Stimulated activated naive CD8-positive, alpha-beta T cell treated with anti-CD3 and anti-CD28 coated beads, Interleukin-15, amount 100 ng/mL, for 72 hours (primary cell): ENCODE measurements at regions not wholly inside any gene's neighbourhood (a gene's known extent, or its start where the extent isn't known, plus 50 kb on each side); places are given as distances from the start of the nearest gene placed in this dataset.

Source experiments
- ATAC-seq: fragments of 150-1000 bp; cut with Tn5 transposase; 2 replicates; pipeline ENCODE4 v1.10.0; 2021; ENCODE audit warnings: mild to moderate bottlenecking, moderate library complexity
- DNase-seq, 2 donors: peaks; one replicate each; pipeline ENCODE4 v3.0.0; 2021 to 2022
- H3K27ac Mint-ChIP-seq, 2 donors: one replicate each; pipeline ENCODE4 v1.8.0; 2022; ENCODE audit warnings: mild to moderate bottlenecking in 2 of 2, mixed read lengths in 2 of 2, moderate library complexity in 2 of 2
- H3K27me3 Mint-ChIP-seq: one replicate; pipeline ENCODE4 v1.8.0; 2022; ENCODE audit warnings: mixed read lengths
- H3K4me1 Mint-ChIP-seq: one replicate; pipeline ENCODE4 v1.8.0; 2022; ENCODE audit warnings: mild to moderate bottlenecking, mixed read lengths
- H3K4me3 Mint-ChIP-seq, 2 donors: one replicate each; pipeline ENCODE4 v1.8.0; 2022; ENCODE audit warnings: mild to moderate bottlenecking in 2 of 2, mixed read lengths in 2 of 2, moderate library complexity in 1 of 2
- H3K9me3 Mint-ChIP-seq, 2 donors: one replicate each; pipeline ENCODE4 v1.8.0; 2022; ENCODE audit warnings: mixed read lengths in 2 of 2

GRCh38 chr1:164020391-164020790 is 538.6 kb upstream of the PBX1 start:
- Mint-ChIP-seq H3K27me3 (no peaks in the 10 kb centered on the region), H3K4me1 (no peaks in the 10 kb centered on the region), H3K9me3 (peaks cover 13% of the 10 kb centered on the region in 2 donors), H3K4me3 (no peak overlapping the region), H3K27ac (no peak overlapping the region)
- DNase-seq, result no peak
- no peak for ATAC-seq

GRCh38 chr1:164021813-164022212 is 537.2 kb upstream of the PBX1 start:
- Mint-ChIP-seq H3K27me3 (no peaks in the 10 kb centered on the region), H3K9me3 (peaks cover 14 to 18% of the 10 kb centered on the region in 2 donors), H3K27ac (no peak overlapping the region), H3K4me3 (no peak overlapping the region), H3K4me1 (no peaks in the 10 kb centered on the region)
- ATAC-seq (no peak), DNase-seq (no peak)

GRCh38 chr1:164033782-164034181 is 525.2 kb upstream of the PBX1 start:
- no peaks in the 10 kb centered on the region for H3K27me3 Mint-ChIP-seq
- DNase-seq, result no peak
- peaks cover 15 to 25% of the 10 kb centered on the region in 2 donors for H3K9me3 Mint-ChIP-seq
- ATAC-seq, result no peak
- no peaks in the 10 kb centered on the region for H3K4me1 Mint-ChIP-seq
- H3K27ac Mint-ChIP-seq, result no peak overlapping the region
- H3K4me3 Mint-ChIP-seq, result no peak overlapping the region

GRCh38 chr1:164040754-164041153 is 518.2 kb upstream of the PBX1 start:
- Mint-ChIP-seq H3K9me3 (peaks cover 0 to 9% of the 10 kb centered on the region in 2 donors), H3K4me1 (no peaks in the 10 kb centered on the region), H3K27ac (no peak overlapping the region), H3K27me3 (no peaks in the 10 kb centered on the region), H3K4me3 (no peak overlapping the region)
- DNase-seq, result no peak
- ATAC-seq, result no peak

GRCh38 chr1:164051782-164052181 is 507.2 kb upstream of the PBX1 start:
- no peak for DNase-seq
- Mint-ChIP-seq H3K4me3 (no peak overlapping the region), H3K9me3 (peaks cover 0 to 10% of the 10 kb centered on the region in 2 donors), H3K27me3 (no peaks in the 10 kb centered on the region), H3K27ac (no peak overlapping the region), H3K4me1 (no peaks in the 10 kb centered on the region)
- no peak for ATAC-seq

GRCh38 chr1:164054331-164054730 is 504.7 kb upstream of the PBX1 start:
- Mint-ChIP-seq H3K27me3 (no peaks in the 10 kb centered on the region), H3K9me3 (peaks cover 0 to 10% of the 10 kb centered on the region in 2 donors), H3K27ac (no peak overlapping the region), H3K4me3 (no peak overlapping the region), H3K4me1 (no peaks in the 10 kb centered on the region)
- no peak for DNase-seq
- no peak for ATAC-seq

- ATAC-seq, result no peak
- Mint-ChIP-seq H3K27ac (no peak overlapping the region), H3K9me3 (peaks cover 7 to 20% of the 10 kb centered on the region in 2 donors), H3K27me3 (no peaks in the 10 kb centered on the region), H3K4me1 (no peaks in the 10 kb centered on the region), H3K4me3 (no peak overlapping the region)
- no peak for DNase-seq
Observed at GRCh38 chr1:164058198-164058597, 500.8 kb upstream of the PBX1 start.

GRCh38 chr1:164061528-164061927 is 497.5 kb upstream of the PBX1 start:
- no peak overlapping the region for H3K4me3 Mint-ChIP-seq
- H3K27me3 Mint-ChIP-seq, result no peaks in the 10 kb centered on the region
- DNase-seq (no peak), ATAC-seq (no peak)
- H3K4me1 Mint-ChIP-seq, result no peaks in the 10 kb centered on the region
- no peak overlapping the region for H3K27ac Mint-ChIP-seq
- peaks cover 7 to 10% of the 10 kb centered on the region in 2 donors for H3K9me3 Mint-ChIP-seq

- no peak overlapping the region for H3K4me3 Mint-ChIP-seq
- ATAC-seq, result no peak
- no peak for DNase-seq
- no peaks in the 10 kb centered on the region for H3K27me3 Mint-ChIP-seq
- no peak overlapping the region for H3K27ac Mint-ChIP-seq
- H3K9me3 Mint-ChIP-seq, result peaks cover 7 to 24% of the 10 kb centered on the region in 2 donors
- no peaks in the 10 kb centered on the region for H3K4me1 Mint-ChIP-seq
Observed at GRCh38 chr1:164064501-164064900, 494.5 kb upstream of the PBX1 start.

GRCh38 chr1:164071288-164071687 is 487.7 kb upstream of the PBX1 start:
- Mint-ChIP-seq H3K27ac (no peak overlapping the region), H3K9me3 (peaks cover 21 to 49% of the 10 kb centered on the region in 2 donors), H3K4me1 (no peaks in the 10 kb centered on the region), H3K27me3 (no peaks in the 10 kb centered on the region), H3K4me3 (no peak overlapping the region)
- ATAC-seq, result no peak
- DNase-seq, result no peak

- no peak overlapping the region for H3K4me3 Mint-ChIP-seq
- DNase-seq (no peak), ATAC-seq (no peak)
- H3K4me1 Mint-ChIP-seq, result no peaks in the 10 kb centered on the region
- H3K27ac Mint-ChIP-seq, result no peak overlapping the region
- peaks cover 4 to 25% of the 10 kb centered on the region in 2 donors for H3K9me3 Mint-ChIP-seq
- H3K27me3 Mint-ChIP-seq, result no peaks in the 10 kb centered on the region
Observed at GRCh38 chr1:164086832-164087231, 472.2 kb upstream of the PBX1 start.

GRCh38 chr1:164087906-164088453 is 471.0 kb upstream of the PBX1 start:
- Mint-ChIP-seq H3K27ac (no peak overlapping the region), H3K4me1 (no peaks in the 10 kb centered on the region), H3K4me3 (no peak overlapping the region), H3K27me3 (no peaks in the 10 kb centered on the region), H3K9me3 (peaks cover 4 to 29% of the 10 kb centered on the region in 2 donors)
- ATAC-seq (no peak), DNase-seq (no peak)

GRCh38 chr1:164092603-164093353 is 466.2 kb upstream of the PBX1 start:
- no peaks in the 10 kb centered on the region for H3K4me1 Mint-ChIP-seq
- DNase-seq (no peak), ATAC-seq (no peak)
- no peak overlapping the region for H3K27ac Mint-ChIP-seq
- H3K9me3 Mint-ChIP-seq, result peaks cover 4 to 23% of the 10 kb centered on the region in 2 donors
- no peak overlapping the region for H3K4me3 Mint-ChIP-seq
- H3K27me3 Mint-ChIP-seq, result no peaks in the 10 kb centered on the region

GRCh38 chr1:164093543-164093942 is 465.4 kb upstream of the PBX1 start:
- H3K27me3 Mint-ChIP-seq, result no peaks in the 10 kb centered on the region
- DNase-seq (no peak), ATAC-seq (no peak)
- H3K4me3 Mint-ChIP-seq, result no peak overlapping the region
- H3K27ac Mint-ChIP-seq, result no peak overlapping the region
- no peaks in the 10 kb centered on the region for H3K4me1 Mint-ChIP-seq
- H3K9me3 Mint-ChIP-seq, result peaks cover 4 to 15% of the 10 kb centered on the region in 2 donors

GRCh38 chr1:164101802-164102201 is 457.2 kb upstream of the PBX1 start:
- no peaks in the 10 kb centered on the region for H3K4me1 Mint-ChIP-seq
- H3K4me3 Mint-ChIP-seq, result no peak overlapping the region
- no peaks in the 10 kb centered on the region for H3K27me3 Mint-ChIP-seq
- no peak for DNase-seq
- no peak for ATAC-seq
- H3K9me3 Mint-ChIP-seq, result peaks cover 0 to 5% of the 10 kb centered on the region in 2 donors
- no peak overlapping the region for H3K27ac Mint-ChIP-seq

GRCh38 chr1:164131949-164132348 is 427.0 kb upstream of the PBX1 start:
- Mint-ChIP-seq H3K4me1 (no peaks in the 10 kb centered on the region), H3K4me3 (no peak overlapping the region), H3K27me3 (no peaks in the 10 kb centered on the region), H3K9me3 (peaks cover 4 to 6% of the 10 kb centered on the region in 2 donors), H3K27ac (no peak overlapping the region)
- no peak for DNase-seq
- ATAC-seq, result no peak
